ENCODE measurements at regions not wholly inside any gene's neighbourhood (a gene's known extent, or its start where the extent isn't known, plus 50 kb on each side); places are given as distances from the start of the nearest gene placed in this dataset.

DNA sequence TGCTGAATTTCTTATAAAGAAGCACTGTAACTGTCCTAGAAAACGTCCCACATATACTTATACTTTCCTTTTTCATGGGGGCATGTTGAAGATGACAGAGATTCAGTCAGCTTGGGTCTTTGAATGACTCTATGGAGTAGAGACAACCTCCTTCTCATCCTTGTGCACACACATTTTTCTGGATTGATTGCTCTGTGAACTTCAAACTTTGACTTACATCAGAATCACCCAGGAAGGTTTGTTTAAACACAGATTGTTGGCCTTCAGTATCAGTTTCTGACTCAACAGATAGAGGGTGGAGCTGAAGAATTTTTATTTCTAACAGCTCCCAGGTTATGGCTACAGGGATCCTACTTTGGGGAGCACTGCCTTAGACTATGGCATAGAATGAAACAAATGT, 97.6 kb upstream of the DGKB start:
- Histone ChIP-seq H3K4me3 (no peak overlapping the region), H3K9me3 (no peaks in the 10 kb centered on the region), H3K27ac (no peak overlapping the region), H3K4me1 (no peaks in the 10 kb centered on the region), H3K36me3 (no peaks in the 10 kb centered on the region), H3K27me3 (ENCODE audit: low read depth) (no peaks in the 10 kb centered on the region)
- TF ChIP-seq CTCF (IDR thresholded peaks at IDR 0.05), result no peak
- ATAC-seq (no peak), DNase-seq (no peak)
- intact Hi-C loops (cut with DNase I), result no loop called here

DNA sequence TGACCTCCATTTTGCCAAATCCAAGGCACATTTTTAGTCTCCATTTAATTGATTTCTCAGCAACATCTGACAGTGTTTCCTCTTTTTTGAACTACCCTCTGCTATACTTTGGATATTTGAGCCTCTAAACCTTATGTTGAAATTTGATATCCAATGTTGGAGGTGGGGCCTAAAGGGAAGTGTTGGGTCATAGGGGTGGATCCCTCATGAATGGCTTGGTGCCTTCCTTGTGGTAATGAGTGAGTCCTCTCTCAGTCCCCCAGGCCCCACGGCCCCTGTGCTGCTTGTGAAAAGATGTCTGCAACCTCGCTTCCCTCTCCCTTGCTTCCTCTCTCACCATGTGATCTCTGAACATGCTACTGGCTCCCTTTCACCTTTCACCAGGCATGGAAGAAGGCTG, 96.8 kb upstream of the DGKB start:
- H3K27me3 ChIP-seq (ENCODE audit: low read depth), result no peaks in the 10 kb centered on the region
- no peak overlapping the region for H3K4me3 ChIP-seq
- intact Hi-C loops (cut with DNase I), result no loop called here
- no peak for DNase-seq
- H3K9me3 ChIP-seq, result no peaks in the 10 kb centered on the region
- H3K4me1 ChIP-seq, result no peaks in the 10 kb centered on the region
- no peak for ATAC-seq
- H3K27ac ChIP-seq, result no peak overlapping the region
- no peak for TF ChIP-seq CTCF (IDR thresholded peaks at IDR 0.05)
- H3K36me3 ChIP-seq, result no peaks in the 10 kb centered on the region

DNA sequence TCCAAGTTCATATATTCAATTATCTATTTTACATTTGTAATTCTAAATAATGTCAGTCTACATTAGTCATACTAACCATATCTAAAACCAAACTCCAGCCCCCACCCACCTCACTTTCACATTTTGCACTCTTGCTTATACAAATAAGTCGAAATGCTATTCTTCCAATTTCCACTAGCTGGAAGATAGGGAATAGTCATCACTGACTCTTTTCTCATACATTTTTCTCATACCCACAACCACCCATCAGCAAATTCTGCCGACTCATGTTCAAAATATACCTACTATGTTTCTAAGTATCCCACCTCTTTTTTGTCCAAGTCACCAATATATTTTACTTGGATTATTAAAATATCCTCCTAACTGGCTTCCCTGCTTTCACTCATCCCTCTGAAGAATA, 93.2 kb upstream of the DGKB start:
- H3K4me3 ChIP-seq, result no peak overlapping the region
- intact Hi-C loops (cut with DNase I), result no loop called here
- no peaks in the 10 kb centered on the region for H3K9me3 ChIP-seq
- H3K27me3 ChIP-seq (ENCODE audit: low read depth), result no peaks in the 10 kb centered on the region
- H3K4me1 ChIP-seq, result no peaks in the 10 kb centered on the region
- TF ChIP-seq CTCF (IDR thresholded peaks at IDR 0.05), result no peak
- H3K36me3 ChIP-seq, result no peaks in the 10 kb centered on the region
- no peak for DNase-seq
- no peak overlapping the region for H3K27ac ChIP-seq
- no peak for ATAC-seq

GRCh38 chr7:14988941-14989340, 86.4 kb upstream of the DGKB start:
- no peak overlapping the region for H3K4me3 ChIP-seq
- no peaks in the 10 kb centered on the region for H3K4me1 ChIP-seq
- no peak for DNase-seq
- H3K9me3 ChIP-seq, result no peaks in the 10 kb centered on the region
- no peaks in the 10 kb centered on the region for H3K27me3 ChIP-seq (ENCODE audit: low read depth)
- intact Hi-C loops (cut with DNase I), result no loop called here
- no peak for TF ChIP-seq CTCF (IDR thresholded peaks at IDR 0.05)
- ATAC-seq, result no peak
- H3K36me3 ChIP-seq, result no peaks in the 10 kb centered on the region
- H3K27ac ChIP-seq, result no peak overlapping the region

- no peak overlapping the region for H3K27ac ChIP-seq
- intact Hi-C loops (cut with DNase I), result no loop called here
- ATAC-seq, result no peak
Measured at GRCh38 chr7:14978687-14979086, 76.1 kb upstream of the DGKB start.

More at GRCh38 chr7:14978687-14979086, 76.1 kb upstream of the DGKB start:
- Histone ChIP-seq H3K4me3 (no peak overlapping the region), H3K36me3 (no peaks in the 10 kb centered on the region), H3K9me3 (no peaks in the 10 kb centered on the region), H3K27me3 (ENCODE audit: low read depth) (no peaks in the 10 kb centered on the region), H3K4me1 (no peaks in the 10 kb centered on the region)
- no peak for DNase-seq
- TF ChIP-seq CTCF (IDR thresholded peaks at IDR 0.05), result no peak
